Activated CD8-positive, alpha-beta T cell treated with anti-CD3 and anti-CD28 coated beads for 36 hours (primary cell): ENCODE measurements at regions not wholly inside any gene's neighbourhood (a gene's known extent, or its start where the extent isn't known, plus 50 kb on each side); places are given as distances from the start of the nearest gene placed in this dataset.

Source experiments
- ATAC-seq: fragments of 200-7000 bp; cut with Tn5 transposase; one replicate; pipeline ENCODE4 v1.10.0; 2021; ENCODE audit warnings: mild to moderate bottlenecking, moderate library complexity
- CTCF ChIA-PET: fragments of 350-600 bp; sonication (Branson Sonifier 250); formaldehyde crosslinking; loops from one replicate; lab custom pipeline; 2021; ENCODE audit warnings: antibody characterized with exemption; lab: Charles Lee
- POLR2A ChIA-PET: fragments of 350-600 bp; sonication (Branson Sonifier 250); formaldehyde crosslinking; loops from one replicate; lab custom pipeline; 2021; ENCODE audit warnings: antibody characterized with exemption; lab: Charles Lee
- DNase-seq: peaks from one replicate; pipeline ENCODE4 v3.0.0-alpha.2; 2020
- H3K27ac Mint-ChIP-seq: one replicate; pipeline ENCODE4 v1.8.0; 2021; ENCODE audit warnings: mild to moderate bottlenecking, mixed read lengths
- H3K27me3 Mint-ChIP-seq: one replicate; pipeline ENCODE4 v1.8.0; 2021; ENCODE audit warnings: mixed read lengths
- H3K36me3 Mint-ChIP-seq: one replicate; pipeline ENCODE4 v1.8.0; 2021; ENCODE audit warnings: low read depth, mixed read lengths
- H3K4me1 Mint-ChIP-seq: one replicate; pipeline ENCODE4 v1.8.0; 2021; ENCODE audit warnings: low read depth, mixed read lengths
- H3K4me3 Mint-ChIP-seq: one replicate; pipeline ENCODE4 v1.8.0; 2021; ENCODE audit warnings: mild to moderate bottlenecking, moderate library complexity, mixed read lengths
- H3K9me3 Mint-ChIP-seq: one replicate; pipeline ENCODE4 v1.8.0; 2021; ENCODE audit warnings: mixed read lengths
- CTCF ChIP-seq: fragments of 200-600 bp; IDR thresholded peaks from one replicate; pipeline ENCODE4 v1.8.0; 2022; ENCODE audit warnings: antibody characterized with exemption, mild to moderate bottlenecking
- intact Hi-C: fragments of 100-400 bp; cut with micrococcal nuclease; formaldehyde crosslinking; loops from one replicate; pipeline ENCODE4 v1.10.0; 2022

GRCh38 chr17:64775701-64776570 lies 113.8 kb upstream of the SMURF2 start:
- POLR2A ChIA-PET: no interaction called here
- intact Hi-C loops: no loop called here
- no peak for TF ChIP-seq CTCF
- ATAC-seq: no peak
- H3K4me1 Mint-ChIP-seq: peaks cover 20% of the 10 kb centered on the region
- no peak overlapping the region for H3K27ac Mint-ChIP-seq
- CTCF ChIA-PET: interaction anchor here (0.9 to 2.5 kb wide), 7 partner anchors 8 to 143 kb away, joined by 3 to 8 read pairs (median 4); partner anchors contain the start of gene LRRC37A3
- no peak for DNase-seq
- no peaks in the 10 kb centered on the region for H3K9me3 Mint-ChIP-seq
- H3K4me3 Mint-ChIP-seq: no peak overlapping the region
- H3K36me3 Mint-ChIP-seq: no peaks in the 10 kb centered on the region
- H3K27me3 Mint-ChIP-seq: peaks cover 2% of the 10 kb centered on the region

- intact Hi-C loops: no loop called here
- CTCF ChIA-PET: interaction anchor here (1.2 kb wide), 1 partner anchor 66 kb away, joined by 3 read pairs; no protein-coding TSS in a partner anchor
- Mint-ChIP-seq H3K4me1 (peaks cover 16% of the 10 kb centered on the region), H3K4me3 (no peak overlapping the region), H3K27ac (no peak overlapping the region), H3K27me3 (peaks cover 2% of the 10 kb centered on the region), H3K36me3 (no peaks in the 10 kb centered on the region), H3K9me3 (no peaks in the 10 kb centered on the region)
- DNase-seq (no peak), ATAC-seq (no peak)
- POLR2A ChIA-PET: no interaction called here
- no peak for TF ChIP-seq CTCF
Observed at GRCh38 chr17:64774888-64775540, 112.9 kb upstream of the SMURF2 start.

GRCh38 chr17:64773836-64774761 lies 112.0 kb upstream of the SMURF2 start:
- intact Hi-C loops: no loop called here
- peaks cover 2% of the 10 kb centered on the region for H3K27me3 Mint-ChIP-seq
- no peak overlapping the region for H3K27ac Mint-ChIP-seq
- POLR2A ChIA-PET: no interaction called here
- no peaks in the 10 kb centered on the region for H3K9me3 Mint-ChIP-seq
- CTCF ChIA-PET: no interaction called here
- no peak overlapping the region for H3K4me3 Mint-ChIP-seq
- TF ChIP-seq CTCF: no peak
- ATAC-seq (no peak), DNase-seq (no peak)
- H3K4me1 Mint-ChIP-seq: peaks cover 13% of the 10 kb centered on the region
- H3K36me3 Mint-ChIP-seq: no peaks in the 10 kb centered on the region

- Mint-ChIP-seq H3K4me3 (no peak overlapping the region), H3K36me3 (no peaks in the 10 kb centered on the region), H3K9me3 (no peaks in the 10 kb centered on the region), H3K27me3 (peaks cover 2% of the 10 kb centered on the region), H3K27ac (no peak overlapping the region), H3K4me1 (peaks cover 10% of the 10 kb centered on the region)
- ChIA-PET CTCF (no interaction called here), POLR2A (no interaction called here)
- intact Hi-C loops: no loop called here
- ATAC-seq (no peak), DNase-seq (no peak)
- TF ChIP-seq CTCF: no peak
Observed at GRCh38 chr17:64773386-64773835, 111.3 kb upstream of the SMURF2 start.
